ENCODE measurements at regions not wholly inside any gene's neighbourhood (a gene's known extent, or its start where the extent isn't known, plus 50 kb on each side); places are given as distances from the start of the nearest gene placed in this dataset.
"Not testable (repeated sequence)": the region's sequence is repeated elsewhere in the genome, so short reads cannot be mapped to it uniquely, and the experiment has no call there.

GRCh38 chr3:10707400-10708215 is 108.4 kb upstream of the SLC6A11 start:
- no peak for FAIRE-seq

- FAIRE-seq, result no peak
Measured at GRCh38 chr3:10708216-10708893, 107.7 kb upstream of the SLC6A11 start.

- FAIRE-seq, result no peak
Measured at GRCh38 chr3:10709110-10709781, 106.8 kb upstream of the SLC6A11 start.

GRCh38 chr3:10712121-10712520 is 103.9 kb upstream of the SLC6A11 start:
- no peak for FAIRE-seq

- FAIRE-seq, result no peak
Measured at GRCh38 chr3:10713656-10714055, 102.4 kb upstream of the SLC6A11 start.

- FAIRE-seq, result no peak
Measured at GRCh38 chr3:10715886-10716285, 100.1 kb upstream of the SLC6A11 start.

GRCh38 chr3:10716964-10717363 is 99.1 kb upstream of the SLC6A11 start:
- FAIRE-seq, result no peak

GRCh38 chr3:10717756-10718155 is 98.3 kb upstream of the SLC6A11 start:
- no peak for FAIRE-seq

- no peak for FAIRE-seq
Measured at GRCh38 chr3:10721101-10721500, 94.9 kb upstream of the SLC6A11 start.

- FAIRE-seq, result no peak
Measured at GRCh38 chr3:10722911-10723310, 93.1 kb upstream of the SLC6A11 start.

GRCh38 chr3:10723991-10724390 is 92.0 kb upstream of the SLC6A11 start:
- FAIRE-seq, result no peak

GRCh38 chr3:10725067-10725466 is 91.0 kb upstream of the SLC6A11 start:
- no peak for FAIRE-seq

- no peak for FAIRE-seq
Measured at GRCh38 chr3:10725846-10726245, 90.2 kb upstream of the SLC6A11 start.

GRCh38 chr3:10726787-10727186 is 89.2 kb upstream of the SLC6A11 start:
- FAIRE-seq, result no peak

- no peak for FAIRE-seq
Measured at GRCh38 chr3:10729439-10729838, 86.6 kb upstream of the SLC6A11 start.

GRCh38 chr3:10732292-10732691 is 83.7 kb upstream of the SLC6A11 start:
- no peak for FAIRE-seq

GRCh38 chr3:10733297-10733696 is 82.7 kb upstream of the SLC6A11 start:
- no peak for FAIRE-seq

GRCh38 chr3:10736444-10736843 is 79.6 kb upstream of the SLC6A11 start:
- not testable (repeated sequence) for FAIRE-seq

GRCh38 chr3:10737785-10738184 is 78.2 kb upstream of the SLC6A11 start:
- FAIRE-seq, result no peak

GRCh38 chr3:10738688-10739372 is 77.2 kb upstream of the SLC6A11 start:
- no peak for FAIRE-seq

- no peak for FAIRE-seq
Measured at GRCh38 chr3:10740954-10741353, 75.1 kb upstream of the SLC6A11 start.

GRCh38 chr3:10741891-10742671 is 73.9 kb upstream of the SLC6A11 start:
- FAIRE-seq, result no peak
